ENCODE measurements at regions not wholly inside any gene's neighbourhood (a gene's known extent, or its start where the extent isn't known, plus 50 kb on each side); places are given as distances from the start of the nearest gene placed in this dataset.

DNA sequence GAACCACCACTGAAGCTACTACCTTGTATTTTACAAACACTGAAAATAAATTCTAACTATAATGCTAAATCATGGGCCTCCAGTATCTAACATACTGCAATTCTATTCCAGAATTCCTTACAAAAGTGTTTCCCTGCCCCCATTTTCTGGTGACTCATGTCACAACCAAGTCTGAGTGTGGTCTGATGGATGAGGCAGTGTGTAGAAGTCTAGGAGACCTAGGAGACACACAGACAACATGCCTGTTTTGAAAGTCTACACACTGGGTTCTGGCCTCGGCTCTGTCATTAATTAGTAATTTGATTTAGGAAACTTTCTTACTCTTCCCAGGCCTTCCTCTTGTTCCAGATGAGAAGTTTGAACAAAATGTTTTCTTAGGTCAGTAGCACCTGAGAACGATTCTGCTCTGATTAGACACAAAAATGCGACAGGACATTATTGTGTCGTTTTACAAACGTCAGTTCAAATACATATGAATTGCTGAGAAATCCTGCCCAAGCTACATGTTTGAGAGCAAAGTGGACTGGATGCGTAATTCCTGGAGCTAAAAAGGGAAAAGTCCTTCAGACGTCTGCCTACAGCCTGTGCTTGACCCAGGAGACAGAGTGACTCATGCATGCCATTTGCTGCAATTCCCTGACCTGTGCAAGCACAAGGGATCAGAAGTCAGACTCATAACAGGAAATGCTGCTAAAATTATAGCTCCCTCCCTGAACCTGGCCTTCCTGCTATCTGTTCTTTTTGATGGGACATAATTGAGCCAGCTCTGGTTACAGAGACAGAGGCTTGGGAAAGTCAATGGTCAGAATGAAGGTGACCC, 494.4 kb downstream of the SOX11 start (continued):
- TF ChIP-seq, protein P1, sequence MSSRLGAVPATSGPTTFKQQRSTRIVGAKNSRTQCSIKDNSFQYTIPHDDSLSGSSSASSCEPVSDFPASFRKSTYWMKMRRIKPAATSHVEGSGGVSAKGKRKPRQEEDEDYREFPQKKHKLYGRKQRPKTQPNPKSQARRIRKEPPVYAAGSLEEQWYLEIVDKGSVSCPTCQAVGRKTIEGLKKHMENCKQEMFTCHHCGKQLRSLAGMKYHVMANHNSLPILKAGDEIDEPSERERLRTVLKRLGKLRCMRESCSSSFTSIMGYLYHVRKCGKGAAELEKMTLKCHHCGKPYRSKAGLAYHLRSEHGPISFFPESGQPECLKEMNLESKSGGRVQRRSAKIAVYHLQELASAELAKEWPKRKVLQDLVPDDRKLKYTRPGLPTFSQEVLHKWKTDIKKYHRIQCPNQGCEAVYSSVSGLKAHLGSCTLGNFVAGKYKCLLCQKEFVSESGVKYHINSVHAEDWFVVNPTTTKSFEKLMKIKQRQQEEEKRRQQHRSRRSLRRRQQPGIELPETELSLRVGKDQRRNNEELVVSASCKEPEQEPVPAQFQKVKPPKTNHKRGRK (CRISPR knock-in tag; IDR thresholded peaks at IDR 0.05): no peak
- peak; percentile 70 for TF ChIP-seq RARA (CRISPR knock-in tag; IDR thresholded peaks at IDR 0.05)
- no peak for TF ChIP-seq SP4 (CRISPR knock-in tag; IDR thresholded peaks at IDR 0.05)
- no peak for TF ChIP-seq HNF4G (IDR thresholded peaks at IDR 0.05; ENCODE audit: borderline replicate concordance, low read depth, low read length)
- TF ChIP-seq HNF4G (CRISPR knock-in tag; IDR thresholded peaks at IDR 0.05; ENCODE audit: borderline replicate concordance, low read depth): no peak
- no peak for TF ChIP-seq ZKSCAN8 (CRISPR knock-in tag; IDR thresholded peaks at IDR 0.05; ENCODE audit: borderline replicate concordance)
- TF ChIP-seq ZNF101 (CRISPR knock-in tag; IDR thresholded peaks at IDR 0.05; ENCODE audit: borderline replicate concordance, low read depth): no peak
- no peak for TF ChIP-seq NR1H2 (CRISPR knock-in tag; IDR thresholded peaks at IDR 0.05; ENCODE audit: borderline replicate concordance, low read depth)
- TF ChIP-seq TEAD3 (CRISPR knock-in tag; optimal IDR thresholded peaks at IDR 0.05; ENCODE audit: borderline replicate concordance): peak; percentile 49
- TF ChIP-seq ZNF883 (CRISPR knock-in tag; IDR thresholded peaks at IDR 0.05; ENCODE audit: not compliant biosample characterization): no peak
- TF ChIP-seq, protein P2, sequence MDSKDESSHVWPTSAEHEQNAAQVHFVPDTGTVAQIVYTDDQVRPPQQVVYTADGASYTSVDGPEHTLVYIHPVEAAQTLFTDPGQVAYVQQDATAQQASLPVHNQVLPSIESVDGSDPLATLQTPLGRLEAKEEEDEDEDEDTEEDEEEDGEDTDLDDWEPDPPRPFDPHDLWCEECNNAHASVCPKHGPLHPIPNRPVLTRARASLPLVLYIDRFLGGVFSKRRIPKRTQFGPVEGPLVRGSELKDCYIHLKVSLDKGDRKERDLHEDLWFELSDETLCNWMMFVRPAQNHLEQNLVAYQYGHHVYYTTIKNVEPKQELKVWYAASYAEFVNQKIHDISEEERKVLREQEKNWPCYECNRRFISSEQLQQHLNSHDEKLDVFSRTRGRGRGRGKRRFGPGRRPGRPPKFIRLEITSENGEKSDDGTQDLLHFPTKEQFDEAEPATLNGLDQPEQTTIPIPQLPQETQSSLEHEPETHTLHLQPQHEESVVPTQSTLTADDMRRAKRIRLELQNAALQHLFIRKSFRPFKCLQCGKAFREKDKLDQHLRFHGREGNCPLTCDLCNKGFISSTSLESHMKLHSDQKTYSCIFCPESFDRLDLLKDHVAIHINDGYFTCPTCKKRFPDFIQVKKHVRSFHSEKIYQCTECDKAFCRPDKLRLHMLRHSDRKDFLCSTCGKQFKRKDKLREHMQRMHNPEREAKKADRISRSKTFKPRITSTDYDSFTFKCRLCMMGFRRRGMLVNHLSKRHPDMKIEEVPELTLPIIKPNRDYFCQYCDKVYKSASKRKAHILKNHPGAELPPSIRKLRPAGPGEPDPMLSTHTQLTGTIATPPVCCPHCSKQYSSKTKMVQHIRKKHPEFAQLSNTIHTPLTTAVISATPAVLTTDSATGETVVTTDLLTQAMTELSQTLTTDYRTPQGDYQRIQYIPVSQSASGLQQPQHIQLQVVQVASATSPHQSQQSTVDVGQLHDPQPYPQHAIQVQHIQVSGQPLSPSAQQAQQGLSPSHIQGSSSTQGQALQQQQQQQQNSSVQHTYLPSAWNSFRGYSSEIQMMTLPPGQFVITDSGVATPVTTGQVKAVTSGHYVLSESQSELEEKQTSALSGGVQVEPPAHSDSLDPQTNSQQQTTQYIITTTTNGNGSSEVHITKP (CRISPR knock-in tag; IDR thresholded peaks at IDR 0.05; ENCODE audit: low read depth): no peak
- no peak for TF ChIP-seq PHB2 (IDR thresholded peaks at IDR 0.05; ENCODE audit: partially characterized antibody)
- TF ChIP-seq, protein P3, sequence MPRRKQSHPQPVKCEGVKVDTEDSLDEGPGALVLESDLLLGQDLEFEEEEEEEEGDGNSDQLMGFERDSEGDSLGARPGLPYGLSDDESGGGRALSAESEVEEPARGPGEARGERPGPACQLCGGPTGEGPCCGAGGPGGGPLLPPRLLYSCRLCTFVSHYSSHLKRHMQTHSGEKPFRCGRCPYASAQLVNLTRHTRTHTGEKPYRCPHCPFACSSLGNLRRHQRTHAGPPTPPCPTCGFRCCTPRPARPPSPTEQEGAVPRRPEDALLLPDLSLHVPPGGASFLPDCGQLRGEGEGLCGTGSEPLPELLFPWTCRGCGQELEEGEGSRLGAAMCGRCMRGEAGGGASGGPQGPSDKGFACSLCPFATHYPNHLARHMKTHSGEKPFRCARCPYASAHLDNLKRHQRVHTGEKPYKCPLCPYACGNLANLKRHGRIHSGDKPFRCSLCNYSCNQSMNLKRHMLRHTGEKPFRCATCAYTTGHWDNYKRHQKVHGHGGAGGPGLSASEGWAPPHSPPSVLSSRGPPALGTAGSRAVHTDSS (CRISPR knock-in tag; conservative IDR thresholded peaks at IDR 0.05): no peak
- TF ChIP-seq, protein P4, sequence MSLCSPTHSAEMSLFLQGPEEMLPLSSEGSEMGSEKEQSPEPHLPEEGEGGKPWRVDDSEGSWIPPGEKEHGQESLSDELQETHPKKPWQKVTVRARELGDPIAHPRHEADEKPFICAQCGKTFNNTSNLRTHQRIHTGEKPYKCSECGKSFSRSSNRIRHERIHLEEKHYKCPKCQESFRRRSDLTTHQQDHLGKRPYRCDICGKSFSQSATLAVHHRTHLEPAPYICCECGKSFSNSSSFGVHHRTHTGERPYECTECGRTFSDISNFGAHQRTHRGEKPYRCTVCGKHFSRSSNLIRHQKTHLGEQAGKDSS (CRISPR knock-in tag; IDR thresholded peaks at IDR 0.05; ENCODE audit: borderline replicate concordance, low read depth): no peak

All from HepG2 (cell line).